A673 (cell line): ENCODE measurements at regions not wholly inside any gene's neighbourhood (a gene's known extent, or its start where the extent isn't known, plus 50 kb on each side); places are given as distances from the start of the nearest gene placed in this dataset.

Experiments used
- EZH2 ChIP-seq: fragments of 200-600 bp; sonication (generic); IDR thresholded peaks from 2 replicates; pipeline ENCODE4 v1.6.1; 2017; ENCODE audit warnings: borderline replicate concordance, low read depth, mild to moderate bottlenecking, mixed read lengths, antibody characterized with exemption, low read length; ENCODE audit not compliant: poor library complexity, severe bottlenecking
- TF ChIP-seq, protein P1 (sequence below): fragments of 300-800, 200-600 bp; sonication (generic); conservative IDR thresholded peaks from 2 replicates; pipeline ENCODE4 v1.5.1; 2017; ENCODE audit warnings: low read depth, mild to moderate bottlenecking, antibody characterized with exemption, low read length, moderate library complexity, mixed read lengths

DNA sequence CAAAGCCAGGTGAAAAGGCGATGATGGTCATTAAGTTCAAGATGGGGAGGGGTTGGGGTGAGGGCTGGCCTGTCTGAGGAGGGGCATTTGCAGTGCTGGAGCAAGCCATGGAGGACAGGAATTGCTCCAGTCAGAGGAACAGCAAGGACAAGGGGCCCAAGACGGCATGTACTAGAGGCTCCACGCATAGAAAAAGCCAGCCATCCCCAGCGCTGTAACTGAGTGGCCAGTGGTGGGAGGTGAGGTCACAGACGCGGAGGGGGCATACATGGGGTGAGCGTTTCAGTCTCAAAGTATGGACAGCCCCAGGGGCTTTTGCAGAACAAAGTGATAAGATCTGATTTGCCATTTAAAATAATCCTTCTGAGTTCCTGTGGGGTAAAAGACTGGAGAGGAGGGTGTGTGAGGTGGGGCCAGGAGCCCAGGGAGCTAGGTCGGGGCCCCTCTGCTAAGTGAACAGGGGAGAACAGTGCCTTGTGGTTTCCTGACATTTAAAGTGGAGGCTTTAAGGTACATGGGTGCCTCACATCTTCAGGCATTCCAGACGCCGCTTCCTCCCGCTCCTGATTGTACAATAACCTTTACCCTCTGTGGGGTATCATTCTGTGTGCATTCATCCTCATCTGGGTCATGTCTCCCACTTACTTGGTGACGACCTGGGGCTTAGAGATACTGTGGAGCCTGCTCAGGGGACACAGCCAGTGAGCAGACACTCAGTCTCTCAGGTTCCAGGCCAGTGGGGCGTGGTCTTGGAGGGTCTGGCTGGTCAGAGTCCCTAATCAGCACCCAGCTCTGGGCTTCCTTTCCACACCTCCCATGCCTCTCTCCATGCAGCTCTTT lies 105.6 kb upstream of the GPR26 start:
- TF ChIP-seq, protein P1, sequence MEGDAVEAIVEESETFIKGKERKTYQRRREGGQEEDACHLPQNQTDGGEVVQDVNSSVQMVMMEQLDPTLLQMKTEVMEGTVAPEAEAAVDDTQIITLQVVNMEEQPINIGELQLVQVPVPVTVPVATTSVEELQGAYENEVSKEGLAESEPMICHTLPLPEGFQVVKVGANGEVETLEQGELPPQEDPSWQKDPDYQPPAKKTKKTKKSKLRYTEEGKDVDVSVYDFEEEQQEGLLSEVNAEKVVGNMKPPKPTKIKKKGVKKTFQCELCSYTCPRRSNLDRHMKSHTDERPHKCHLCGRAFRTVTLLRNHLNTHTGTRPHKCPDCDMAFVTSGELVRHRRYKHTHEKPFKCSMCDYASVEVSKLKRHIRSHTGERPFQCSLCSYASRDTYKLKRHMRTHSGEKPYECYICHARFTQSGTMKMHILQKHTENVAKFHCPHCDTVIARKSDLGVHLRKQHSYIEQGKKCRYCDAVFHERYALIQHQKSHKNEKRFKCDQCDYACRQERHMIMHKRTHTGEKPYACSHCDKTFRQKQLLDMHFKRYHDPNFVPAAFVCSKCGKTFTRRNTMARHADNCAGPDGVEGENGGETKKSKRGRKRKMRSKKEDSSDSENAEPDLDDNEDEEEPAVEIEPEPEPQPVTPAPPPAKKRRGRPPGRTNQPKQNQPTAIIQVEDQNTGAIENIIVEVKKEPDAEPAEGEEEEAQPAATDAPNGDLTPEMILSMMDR, result no peak
- TF ChIP-seq EZH2, result no peak
